Esophagus muscularis mucosa (tissue), 4 donors: ENCODE measurements at regions not wholly inside any gene's neighbourhood (a gene's known extent, or its start where the extent isn't known, plus 50 kb on each side); places are given as distances from the start of the nearest gene placed in this dataset.

Source experiments
- DNase-seq: peaks from one replicate; pipeline ENCODE4 v3.0.0-alpha.2; 2017; ENCODE audit errors: extremely low spot score
- H3K27ac ChIP-seq, 4 donors: fragments of 200-600 bp; sonication (generic); replicated peaks in 1 of 4; 1 replicate in 3 of 4; 2 replicates in 1 of 4; pipeline ENCODE4 v1.5.1; 2016 to 2019; ENCODE audit warnings: mild to moderate bottlenecking in 1 of 4
- H3K27me3 ChIP-seq, 4 donors: fragments of 200-600 bp; sonication (generic); one replicate each; pipeline versions ENCODE4 v1.5.1 to v1.6.0; 2016 to 2019
- H3K36me3 ChIP-seq, 4 donors: fragments of 200-600 bp; sonication (generic); one replicate each; pipeline ENCODE4 v1.5.1; 2016 to 2019
- H3K4me1 ChIP-seq, 4 donors: fragments of 200-600 bp; sonication (generic); one replicate each; pipeline ENCODE4 v1.5.1; 2016 to 2019
- H3K4me3 ChIP-seq, 4 donors: fragments of 200-600 bp; sonication (generic); 1 replicate in 2 of 4; 2 replicates in 2 of 4; pipeline ENCODE4 v1.5.1; 2016 to 2019; ENCODE audit warnings: mild to moderate bottlenecking in 4 of 4, moderate library complexity in 1 of 4
- H3K9me3 ChIP-seq, 4 donors: fragments of 200-600 bp; sonication (generic); 1 replicate in 3 of 4; 2 replicates in 1 of 4; pipeline ENCODE4 v1.5.1; 2016 to 2019
- CTCF ChIP-seq, 3 experiments: fragments of 200-600 bp in 2 of 3; fragments of 450-650 bp in 1 of 3; sonication (generic) in 2 of 3; IDR thresholded peaks; one replicate each; pipeline ENCODE4 v1.5.1; 2017 to 2019; ENCODE audit warnings: antibody characterized with exemption in 3 of 3, mild to moderate bottlenecking in 2 of 3, moderate library complexity in 1 of 3
- EP300 ChIP-seq: sonication (generic); formaldehyde crosslinking; IDR thresholded peaks from one replicate; pipeline ENCODE4 v1.6.1; 2017; ENCODE audit warnings: antibody characterized with exemption
- POLR2A ChIP-seq: fragments of 450-650 bp; IDR thresholded peaks from one replicate; pipeline ENCODE4 v1.6.1; 2017; ENCODE audit warnings: antibody characterized with exemption, moderate library complexity, mild to moderate bottlenecking, low read depth
- POLR2AphosphoS5 ChIP-seq, 2 donors: sonication (generic); formaldehyde crosslinking; IDR thresholded peaks; one replicate each; pipeline ENCODE4 v1.6.1; 2017; ENCODE audit warnings: antibody characterized with exemption in 2 of 2
- WGBS: methylation state at CpG from one replicate; pipeline ENCODE4 v1.1.5; 2018; 5-methylcytosine and 5-hydroxymethylcytosine counted together
- intact Hi-C: fragments of 100-400 bp; cut with DNase I; formaldehyde crosslinking; loops from one replicate; pipeline ENCODE4 v1.15.1; 2023

GRCh38 chr11:111176603-111177002 lies 68.9 kb upstream of the POU2AF2 start:
- Histone ChIP-seq H3K4me1 (no peaks in the 10 kb centered on the region), H3K27me3 (no peaks in the 10 kb centered on the region), H3K27ac (no peak overlapping the region), H3K36me3 (no peaks in the 10 kb centered on the region), H3K9me3 (no peaks in the 10 kb centered on the region), H3K4me3 (no peak overlapping the region)
- TF ChIP-seq POLR2AphosphoS5 (IDR thresholded peaks at IDR 0.05), result no peak
- no peak for TF ChIP-seq EP300
- no peak for TF ChIP-seq CTCF (IDR thresholded peaks at IDR 0.05)
- no peak for TF ChIP-seq POLR2A
- no peak for DNase-seq
- intact Hi-C loops, result no loop called here
- WGBS, result 75% methylated on average over 4 of the region's 4 CpGs

GRCh38 chr11:111173221-111173620 lies 72.3 kb upstream of the POU2AF2 start:
- Histone ChIP-seq H3K9me3 (no peaks in the 10 kb centered on the region), H3K27me3 (no peaks in the 10 kb centered on the region), H3K4me1 (no peaks in the 10 kb centered on the region), H3K27ac (no peak overlapping the region), H3K36me3 (no peaks in the 10 kb centered on the region), H3K4me3 (no peak overlapping the region)
- intact Hi-C loops, result no loop called here
- TF ChIP-seq EP300 (no peak), POLR2A (no peak), POLR2AphosphoS5 (IDR thresholded peaks at IDR 0.05) (no peak), CTCF (IDR thresholded peaks at IDR 0.05) (no peak)
- DNase-seq, result no peak
- 96% methylated on average over 3 of the region's 3 CpGs for WGBS

- no peak for DNase-seq
- 79% methylated on average over 3 of the region's 3 CpGs for WGBS
- no peak for TF ChIP-seq EP300
- TF ChIP-seq POLR2A, result no peak
- no peak overlapping the region for H3K4me3 ChIP-seq
- no peaks in the 10 kb centered on the region for H3K4me1 ChIP-seq
- H3K27ac ChIP-seq, result no peak overlapping the region
- no peaks in the 10 kb centered on the region for H3K9me3 ChIP-seq
- H3K27me3 ChIP-seq, result no peaks in the 10 kb centered on the region
- no peaks in the 10 kb centered on the region for H3K36me3 ChIP-seq
- intact Hi-C loops, result no loop called here
Observed at GRCh38 chr11:111172321-111172862, 73.1 kb upstream of the POU2AF2 start.

- no peaks in the 10 kb centered on the region for H3K4me1 ChIP-seq
- no peaks in the 10 kb centered on the region for H3K36me3 ChIP-seq
- H3K27ac ChIP-seq, result no peak overlapping the region
- H3K9me3 ChIP-seq, result no peaks in the 10 kb centered on the region
- no peak for DNase-seq
- WGBS, result 96% methylated on average over 11 of the region's 11 CpGs
- H3K27me3 ChIP-seq, result no peaks in the 10 kb centered on the region
- intact Hi-C loops, result no loop called here
- TF ChIP-seq CTCF (IDR thresholded peaks at IDR 0.05) (no peak), POLR2AphosphoS5 (IDR thresholded peaks at IDR 0.05) (no peak), POLR2A (no peak), EP300 (no peak)
- no peak overlapping the region for H3K4me3 ChIP-seq
Observed at GRCh38 chr11:111170761-111171379, 74.7 kb upstream of the POU2AF2 start.

- WGBS, result 96% methylated on average over 5 of the region's 5 CpGs
- no peak for DNase-seq
- H3K9me3 ChIP-seq, result no peaks in the 10 kb centered on the region
- H3K4me1 ChIP-seq, result no peaks in the 10 kb centered on the region
- H3K27ac ChIP-seq, result no peak overlapping the region
- no peak overlapping the region for H3K4me3 ChIP-seq
- no peaks in the 10 kb centered on the region for H3K36me3 ChIP-seq
- TF ChIP-seq POLR2A (no peak), CTCF (IDR thresholded peaks at IDR 0.05) (no peak), POLR2AphosphoS5 (IDR thresholded peaks at IDR 0.05) (no peak), EP300 (no peak)
- no peaks in the 10 kb centered on the region for H3K27me3 ChIP-seq
- intact Hi-C loops, result no loop called here
Observed at GRCh38 chr11:111169367-111169766, 76.2 kb upstream of the POU2AF2 start.
